DMS114 treated with DMSO at 0.1 percent for 48 hours (cell line): ENCODE measurements at regions not wholly inside any gene's neighbourhood (a gene's known extent, or its start where the extent isn't known, plus 50 kb on each side); places are given as distances from the start of the nearest gene placed in this dataset.
"Not testable (repeated sequence)": the region's sequence is repeated elsewhere in the genome, so short reads cannot be mapped to it uniquely, and the experiment has no call there.

ENCODE experiments used
- DNase-seq: peaks from one replicate; lab custom pipeline; 2025; ENCODE audit not compliant: unreplicated experiment; lab: John Stamatoyannopoulos, UW

GRCh38 chr5:118397236-118397635, 591.1 kb downstream of the DTWD2 start:
- DNase-seq, result no peak

DNA sequence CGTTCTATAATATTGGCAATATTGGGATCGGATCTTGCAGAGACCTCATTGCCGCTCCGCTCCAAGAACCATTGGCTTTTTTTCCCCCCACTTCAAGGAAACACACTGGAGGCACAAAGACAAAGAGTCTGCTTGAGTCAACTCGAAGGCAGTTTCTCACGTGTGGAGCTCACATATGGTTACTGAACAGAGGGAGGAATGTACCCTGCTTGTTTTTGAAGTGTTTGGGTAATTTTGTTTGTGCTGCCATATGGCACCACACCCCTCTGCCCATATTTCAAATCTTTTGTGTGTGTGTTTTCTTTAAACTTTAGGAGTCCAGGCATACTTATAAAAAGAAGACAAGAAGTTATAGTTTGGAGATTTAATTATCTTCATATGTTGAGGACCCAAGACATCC, 595.9 kb downstream of the DTWD2 start:
- DNase-seq, result no peak

DNA sequence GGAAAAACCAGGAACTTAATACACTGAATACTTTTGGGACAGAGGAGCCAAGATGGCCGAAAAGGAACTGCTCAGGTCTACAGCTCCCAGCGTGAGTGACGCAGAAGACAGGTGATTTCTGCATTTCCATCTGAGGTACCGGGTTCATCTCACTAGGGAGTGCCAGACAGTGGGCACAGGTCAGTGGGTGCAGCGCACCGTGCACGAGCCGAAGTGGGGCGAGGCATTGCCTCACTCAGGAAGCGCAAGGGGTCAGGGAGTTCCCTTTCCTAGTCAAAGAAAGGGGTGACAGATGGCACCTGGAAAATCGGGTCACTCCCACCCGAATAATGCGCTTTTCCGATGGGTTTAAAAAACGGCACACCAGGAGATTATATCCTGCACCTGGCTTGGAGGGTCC, 605.4 kb downstream of the DTWD2 start:
- not testable (repeated sequence) for DNase-seq

DNA sequence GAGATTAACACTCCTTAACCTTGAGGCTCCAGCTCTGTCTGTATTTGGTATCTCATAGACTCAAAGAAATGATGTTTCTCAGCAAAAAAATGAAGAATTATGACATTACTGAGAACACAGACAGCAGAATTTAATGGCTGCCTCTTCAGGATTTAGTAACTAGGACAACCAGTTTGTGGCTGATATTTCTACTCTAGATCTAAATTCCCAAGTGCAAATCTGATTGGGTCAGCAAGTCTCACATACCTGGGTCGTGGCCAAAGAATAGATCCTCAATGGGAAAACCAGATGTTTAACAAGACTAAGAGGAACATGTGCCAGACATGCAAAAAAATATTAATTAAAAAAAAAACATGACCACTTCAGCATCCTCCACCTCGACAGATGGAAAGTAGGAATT, 608.9 kb downstream of the DTWD2 start:
- no peak for DNase-seq

DNA sequence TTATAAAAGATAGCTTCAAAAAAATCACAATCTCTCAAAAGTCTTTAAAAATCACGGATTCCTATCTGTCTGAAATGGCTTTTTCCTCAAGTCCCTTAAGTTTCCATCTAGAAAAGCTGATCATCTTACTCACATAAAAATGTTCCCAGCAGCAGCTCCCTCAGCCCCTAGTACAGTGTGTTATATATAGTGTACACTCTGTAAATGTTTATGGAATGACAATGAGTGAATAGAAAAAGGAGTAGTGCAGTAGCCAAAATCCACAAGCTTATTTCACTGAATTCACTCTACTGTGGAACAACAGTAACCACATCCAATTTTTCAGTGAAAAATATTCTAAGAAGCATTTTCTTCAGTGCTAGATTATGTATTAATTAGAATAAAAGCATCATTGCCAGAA, 609.4 kb downstream of the DTWD2 start:
- DNase-seq, result no peak

DNA sequence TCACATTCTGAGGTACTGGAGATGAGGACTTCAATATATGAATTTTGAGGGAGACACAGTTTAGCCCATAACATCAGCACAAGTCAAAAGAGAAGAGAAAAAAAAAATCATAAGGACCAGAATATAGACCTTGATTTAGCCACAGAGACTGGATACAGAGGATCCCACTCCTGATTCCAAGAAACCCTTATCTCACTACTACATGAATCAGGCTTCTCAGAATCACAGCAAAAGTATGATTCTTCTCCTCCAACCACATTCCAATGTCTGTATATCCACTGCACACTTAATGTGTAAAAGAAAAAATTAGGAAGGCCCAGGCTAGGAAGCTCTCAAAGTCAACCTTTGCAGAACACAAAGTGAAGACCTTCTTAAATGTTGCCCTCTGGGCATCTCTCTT, 610.9 kb downstream of the DTWD2 start:
- DNase-seq, result no peak

DNA sequence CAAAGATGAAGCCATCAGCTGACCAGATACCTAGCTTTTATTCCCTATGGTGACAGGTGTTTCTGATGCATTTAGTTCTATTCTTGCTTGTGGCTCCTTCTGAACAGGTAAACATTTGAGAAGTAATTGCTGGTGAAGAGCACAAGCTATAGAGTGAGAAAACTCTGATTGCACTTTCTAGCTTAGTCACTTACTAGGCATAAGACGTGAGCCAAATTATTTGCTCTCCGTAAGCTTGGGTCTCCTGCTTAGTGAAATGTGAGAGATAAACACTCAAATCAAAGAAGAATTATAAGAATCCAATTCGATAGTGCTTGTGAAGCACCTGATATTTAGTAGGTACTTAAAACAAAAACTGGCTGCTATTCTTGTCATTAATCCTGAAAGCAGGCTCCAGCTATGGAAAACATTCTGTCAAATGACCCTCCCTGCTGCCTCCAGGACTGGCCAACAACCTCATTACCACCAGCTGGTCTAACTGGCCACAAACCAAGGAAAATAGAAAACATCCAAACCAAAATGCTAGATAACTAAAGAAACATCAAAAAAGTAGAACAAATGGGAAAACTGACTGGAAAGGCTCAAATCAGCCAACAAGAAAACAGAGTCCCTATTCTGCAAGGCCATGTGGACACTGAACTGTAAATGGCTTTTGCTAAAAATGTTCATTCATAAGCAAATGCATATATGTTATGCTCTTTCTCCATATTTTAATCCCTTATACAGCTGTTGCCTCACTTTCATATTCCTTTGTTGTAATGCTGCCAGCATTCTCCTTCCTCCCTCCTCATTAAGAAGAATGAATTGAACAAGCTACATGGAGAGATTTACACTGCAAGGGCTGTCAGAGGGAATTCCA, 616.1 kb downstream of the DTWD2 start:
- no peak for DNase-seq

GRCh38 chr5:118366429-118366828, 621.9 kb downstream of the DTWD2 start:
- DNase-seq, result no peak

GRCh38 chr5:118365718-118366117, 622.6 kb downstream of the DTWD2 start:
- DNase-seq, result no peak

DNA sequence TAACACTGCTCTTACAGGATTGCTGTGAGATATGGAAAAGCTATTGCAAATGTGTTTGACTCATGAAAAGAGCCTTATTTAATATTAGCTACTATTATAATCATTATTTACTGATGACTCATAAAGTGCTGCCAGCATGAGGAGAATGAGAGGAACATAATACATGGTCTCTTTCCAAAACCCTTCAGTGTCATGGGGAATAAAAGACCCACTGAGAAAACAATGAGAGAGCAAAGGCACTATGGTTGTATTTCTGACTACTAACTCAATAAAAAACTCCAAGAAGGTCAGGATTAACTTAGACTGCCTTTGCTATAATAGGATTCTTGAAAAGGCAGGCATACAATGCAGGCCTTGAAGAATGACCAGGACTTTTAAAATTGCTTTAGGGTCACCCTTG, 633.5 kb downstream of the DTWD2 start:
- no peak for DNase-seq

- DNase-seq, result no peak
Measured at GRCh38 chr5:118353970-118354369, 634.4 kb downstream of the DTWD2 start.

- DNase-seq, result no peak
Measured at GRCh38 chr5:118336468-118336867, 651.9 kb downstream of the DTWD2 start.

GRCh38 chr5:118327389-118327788, 661.0 kb downstream of the DTWD2 start:
- DNase-seq, result no peak

DNA sequence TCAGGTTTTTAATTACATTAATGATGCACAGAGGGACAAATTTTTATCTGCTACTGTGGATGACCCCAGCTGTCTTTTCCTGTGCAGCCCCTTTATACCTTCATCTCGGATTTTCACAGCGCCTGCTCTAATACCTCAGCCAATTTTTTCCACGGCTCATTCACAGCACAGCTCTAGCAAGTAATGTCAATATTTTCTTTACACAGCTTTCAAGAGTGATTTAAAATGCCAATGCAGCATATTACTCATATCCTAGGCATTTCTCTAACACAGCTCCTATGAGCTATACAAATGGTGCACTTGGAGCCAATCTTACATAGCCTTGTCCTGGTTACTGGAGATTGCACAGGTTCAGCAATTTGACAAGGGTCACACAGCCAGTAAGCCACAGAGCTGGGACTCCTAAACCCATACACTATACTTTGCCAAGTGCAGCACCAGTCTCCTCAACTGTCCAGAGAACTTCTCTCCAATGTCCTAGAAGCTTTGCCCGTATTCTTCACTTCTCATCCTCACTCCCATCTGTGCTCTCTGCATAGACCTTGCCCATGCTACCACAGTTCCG, 661.8 kb downstream of the DTWD2 start:
- no peak for DNase-seq

DNA sequence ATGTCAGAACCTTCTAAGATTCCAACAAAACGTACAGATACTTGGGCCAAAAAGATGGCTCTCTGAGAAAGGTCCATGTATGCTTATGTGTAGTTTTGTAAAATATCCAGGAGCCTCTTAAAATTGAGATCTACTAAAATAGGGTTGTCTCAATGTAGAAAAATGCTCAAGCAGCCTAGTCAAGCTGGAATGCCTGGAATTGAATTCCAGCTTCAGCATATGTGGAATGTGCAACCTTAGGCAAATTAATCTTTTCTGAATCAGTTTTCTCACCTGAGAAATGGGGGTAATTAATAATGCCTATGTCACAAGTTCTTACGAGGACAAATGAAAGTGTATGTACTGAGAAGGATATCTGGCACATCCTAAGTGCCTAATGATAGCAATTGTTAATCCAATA, 662.4 kb downstream of the DTWD2 start:
- no peak for DNase-seq

GRCh38 chr5:118323723-118324122, 664.6 kb downstream of the DTWD2 start:
- DNase-seq, result not testable (repeated sequence)

- DNase-seq, result no peak
Measured at GRCh38 chr5:118321081-118321480, 667.3 kb downstream of the DTWD2 start.

DNA sequence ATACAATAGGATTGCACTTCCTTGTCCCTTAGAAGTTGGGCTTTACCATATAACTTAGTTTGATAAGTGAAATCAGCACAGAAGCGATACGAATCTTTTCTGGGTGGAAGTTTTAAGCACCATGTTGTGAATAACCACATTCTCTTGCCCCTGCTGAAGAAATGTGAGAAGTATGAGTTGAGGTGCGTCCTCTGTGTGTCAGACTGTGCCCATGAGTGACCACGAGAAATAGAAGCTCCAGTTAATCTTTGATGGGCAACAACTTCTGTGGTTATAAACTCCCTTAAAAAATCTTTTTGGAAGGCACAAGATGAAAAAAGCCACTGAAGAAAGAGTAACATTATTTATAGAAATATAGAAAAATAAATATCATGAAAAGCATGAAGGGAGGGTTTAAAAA, 668.2 kb downstream of the DTWD2 start:
- DNase-seq, result no peak

GRCh38 chr5:118314931-118315330, 673.4 kb downstream of the DTWD2 start:
- DNase-seq, result no peak

GRCh38 chr5:118311103-118311819, 677.1 kb downstream of the DTWD2 start:
- no peak for DNase-seq

- DNase-seq, result no peak
Measured at GRCh38 chr5:118310401-118310800, 677.9 kb downstream of the DTWD2 start.

- no peak for DNase-seq
Measured at GRCh38 chr5:118303296-118303695, 685.1 kb downstream of the DTWD2 start.
